Lower leg skin (tissue), 3 donors: ENCODE measurements at regions not wholly inside any gene's neighbourhood (a gene's known extent, or its start where the extent isn't known, plus 50 kb on each side); places are given as distances from the start of the nearest gene placed in this dataset.

Experiments
- POLR2A ChIP-seq, 2 donors: fragments of 450-650 bp; IDR thresholded peaks; one replicate each; pipeline ENCODE4 v1.6.1; 2016 to 2017; ENCODE audit warnings: antibody characterized with exemption in 2 of 2, mild to moderate bottlenecking in 1 of 2, moderate library complexity in 1 of 2
- TF ChIP-seq, protein P1 (sequence below), 3 donors: fragments of 450-650 bp; IDR thresholded peaks; one replicate each; pipeline ENCODE4 v1.5.1; 2016; ENCODE audit warnings: antibody characterized with exemption in 3 of 3, mild to moderate bottlenecking in 3 of 3, moderate library complexity in 2 of 3

DNA sequence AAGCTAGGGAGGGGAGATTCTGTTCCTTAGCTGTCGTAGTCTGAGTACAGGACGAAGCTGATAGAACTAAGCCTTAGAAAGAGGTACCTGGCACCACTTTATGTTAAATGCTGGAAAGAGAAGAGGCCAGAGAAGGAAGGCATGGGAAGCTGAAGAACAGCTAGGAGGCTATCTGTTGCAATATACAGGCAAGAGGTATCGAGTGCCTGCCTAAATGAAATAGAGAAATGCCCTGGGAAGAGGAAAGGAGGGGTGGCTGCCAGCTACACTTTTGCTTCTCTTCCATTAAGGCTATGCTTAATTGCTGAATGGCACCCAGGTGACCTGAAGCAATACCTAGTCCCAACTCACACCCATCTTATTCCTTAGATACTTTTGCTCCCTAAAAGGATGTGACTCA is 380.4 kb upstream of the FGF13 start:
- TF ChIP-seq, protein P1, sequence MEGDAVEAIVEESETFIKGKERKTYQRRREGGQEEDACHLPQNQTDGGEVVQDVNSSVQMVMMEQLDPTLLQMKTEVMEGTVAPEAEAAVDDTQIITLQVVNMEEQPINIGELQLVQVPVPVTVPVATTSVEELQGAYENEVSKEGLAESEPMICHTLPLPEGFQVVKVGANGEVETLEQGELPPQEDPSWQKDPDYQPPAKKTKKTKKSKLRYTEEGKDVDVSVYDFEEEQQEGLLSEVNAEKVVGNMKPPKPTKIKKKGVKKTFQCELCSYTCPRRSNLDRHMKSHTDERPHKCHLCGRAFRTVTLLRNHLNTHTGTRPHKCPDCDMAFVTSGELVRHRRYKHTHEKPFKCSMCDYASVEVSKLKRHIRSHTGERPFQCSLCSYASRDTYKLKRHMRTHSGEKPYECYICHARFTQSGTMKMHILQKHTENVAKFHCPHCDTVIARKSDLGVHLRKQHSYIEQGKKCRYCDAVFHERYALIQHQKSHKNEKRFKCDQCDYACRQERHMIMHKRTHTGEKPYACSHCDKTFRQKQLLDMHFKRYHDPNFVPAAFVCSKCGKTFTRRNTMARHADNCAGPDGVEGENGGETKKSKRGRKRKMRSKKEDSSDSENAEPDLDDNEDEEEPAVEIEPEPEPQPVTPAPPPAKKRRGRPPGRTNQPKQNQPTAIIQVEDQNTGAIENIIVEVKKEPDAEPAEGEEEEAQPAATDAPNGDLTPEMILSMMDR (IDR thresholded peaks at IDR 0.05) = no peak
- no peak for TF ChIP-seq POLR2A (IDR thresholded peaks at IDR 0.05)
